Astrocyte of the cerebellum (primary cell): ENCODE measurements at regions not wholly inside any gene's neighbourhood (a gene's known extent, or its start where the extent isn't known, plus 50 kb on each side); places are given as distances from the start of the nearest gene placed in this dataset.
"Not testable (repeated sequence)": the region's sequence is repeated elsewhere in the genome, so short reads cannot be mapped to it uniquely, and the experiment has no call there.

Experiments
- DNase-seq: peaks from one replicate; pipeline ENCODE4 v3.0.0-alpha.2; 2011; ENCODE audit warnings: low read depth
- H3K4me3 ChIP-seq: 2 replicates; pipeline ENCODE4 v1.5.1; 2011; ENCODE audit warnings: mild to moderate bottlenecking, low read depth, low read length, moderate library complexity
- CTCF ChIP-seq: IDR thresholded peaks from 2 replicates; pipeline ENCODE4 v1.5.1; 2012; ENCODE audit warnings: low read length, low read depth, moderate library complexity, mild to moderate bottlenecking; ENCODE audit errors: missing control alignments
- in situ Hi-C: cut with HindIII; loops from 2 replicates; pipeline ENCODE4 v1.10.0; 2017; ENCODE audit warnings: low sequenced_read_pairs

GRCh38 chrX:86935988-86936387, 581.6 kb upstream of the KLHL4 start:
- H3K4me3 ChIP-seq = no peak overlapping the region
- in situ Hi-C loops = no loop called here
- no peak for DNase-seq
- TF ChIP-seq CTCF = no peak

- peak; percentile 65 for TF ChIP-seq CTCF
- in situ Hi-C loops = no loop called here
- H3K4me3 ChIP-seq = no peak overlapping the region
- no peak for DNase-seq
These were observed 571.0 kb upstream of the KLHL4 start for GRCh38 chrX:86946569-86946968.

GRCh38 chrX:86964321-86964720, 553.3 kb upstream of the KLHL4 start:
- in situ Hi-C loops = no loop called here
- TF ChIP-seq CTCF = no peak
- H3K4me3 ChIP-seq = no peak overlapping the region
- DNase-seq = no peak

- in situ Hi-C loops = no loop called here
- TF ChIP-seq CTCF = no peak
- H3K4me3 ChIP-seq = no peak overlapping the region
- no peak for DNase-seq
These were observed 536.2 kb upstream of the KLHL4 start for GRCh38 chrX:86981326-86981879.

GRCh38 chrX:86987351-86987750, 530.3 kb upstream of the KLHL4 start:
- in situ Hi-C loops, DNase-seq, H3K4me3 ChIP-seq: not testable (repeated sequence)

- in situ Hi-C loops = no loop called here
- no peak for TF ChIP-seq CTCF
- DNase-seq = no peak
- no peak overlapping the region for H3K4me3 ChIP-seq
These were observed 514.6 kb upstream of the KLHL4 start for GRCh38 chrX:87003031-87003430.

- in situ Hi-C loops = no loop called here
- no peak overlapping the region for H3K4me3 ChIP-seq
- no peak for TF ChIP-seq CTCF
These were observed 512.4 kb upstream of the KLHL4 start for GRCh38 chrX:87005183-87005582.

More at GRCh38 chrX:87005183-87005582, 512.4 kb upstream of the KLHL4 start:
- DNase-seq = no peak
